ENCODE measurements at regions not wholly inside any gene's neighbourhood (a gene's known extent, or its start where the extent isn't known, plus 50 kb on each side); places are given as distances from the start of the nearest gene placed in this dataset.
A peak's percentile ranks its signal among the peaks of the same experiment; 100 is the strongest.

- no peak for DNase-seq (ENCODE audit: low spot score)
- TF ChIP-seq CTCF (IDR thresholded peaks at IDR 0.05; ENCODE audit: extremely low read depth, missing control alignments), result no peak
Observed at GRCh38 chr6:105593056-105593690, 190.3 kb upstream of the PREP start.

GRCh38 chr6:105592329-105592728, 189.4 kb upstream of the PREP start:
- TF ChIP-seq CTCF (IDR thresholded peaks at IDR 0.05; ENCODE audit: extremely low read depth, missing control alignments), result no peak
- DNase-seq (ENCODE audit: low spot score), result no peak

GRCh38 chr6:105591053-105591452, 188.2 kb upstream of the PREP start:
- no peak for TF ChIP-seq CTCF (IDR thresholded peaks at IDR 0.05; ENCODE audit: extremely low read depth, missing control alignments)
- DNase-seq (ENCODE audit: low spot score), result peak; percentile 44

GRCh38 chr6:105588123-105588710, 185.3 kb upstream of the PREP start:
- DNase-seq (ENCODE audit: low spot score), result no peak
- TF ChIP-seq CTCF (IDR thresholded peaks at IDR 0.05; ENCODE audit: extremely low read depth, missing control alignments), result no peak

GRCh38 chr6:105587349-105588122, 184.7 kb upstream of the PREP start:
- no peak for TF ChIP-seq CTCF (IDR thresholded peaks at IDR 0.05; ENCODE audit: extremely low read depth, missing control alignments)
- DNase-seq (ENCODE audit: low spot score), result no peak

GRCh38 chr6:105578179-105578707, 175.4 kb upstream of the PREP start:
- no peak for TF ChIP-seq CTCF (IDR thresholded peaks at IDR 0.05; ENCODE audit: extremely low read depth, missing control alignments)
- no peak for DNase-seq (ENCODE audit: low spot score)

GRCh38 chr6:105573556-105573955, 170.7 kb upstream of the PREP start:
- TF ChIP-seq CTCF (IDR thresholded peaks at IDR 0.05; ENCODE audit: extremely low read depth, missing control alignments), result no peak
- DNase-seq (ENCODE audit: low spot score), result no peak
